ENCODE measurements at regions not wholly inside any gene's neighbourhood (a gene's known extent, or its start where the extent isn't known, plus 50 kb on each side); places are given as distances from the start of the nearest gene placed in this dataset.

DNA sequence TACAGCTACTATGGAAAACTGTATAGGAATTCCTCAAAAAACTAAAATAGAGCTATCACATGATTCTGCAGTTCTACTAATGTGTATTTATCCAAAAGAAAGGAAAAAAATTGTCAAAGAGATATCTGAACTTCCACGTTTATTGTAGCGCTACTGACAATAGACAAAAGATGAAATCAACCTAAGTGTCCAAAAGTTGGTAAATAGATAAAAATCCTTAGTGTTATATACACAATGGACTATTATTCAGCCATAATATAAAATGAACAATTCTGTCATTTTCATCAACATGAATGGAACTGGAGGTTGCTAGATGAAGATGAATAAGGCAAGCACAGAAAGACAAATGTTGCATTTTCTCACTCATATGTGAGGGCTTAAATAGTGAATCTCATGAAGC, 1492.1 kb downstream of the MRPL39 start:
- Mint-ChIP-seq H3K27me3 (no peaks in the 10 kb centered on the region), H3K27ac (no peak overlapping the region), H3K4me3 (ENCODE audit: low read depth) (no peak overlapping the region), H3K4me1 (ENCODE audit: low read depth) (no peaks in the 10 kb centered on the region), H3K9me3 (ENCODE audit: low read depth) (peaks cover 13% of the 10 kb centered on the region), H3K36me3 (ENCODE audit: insufficient read depth) (no peaks in the 10 kb centered on the region)
- no peak for DNase-seq (ENCODE audit: low spot score, unreplicated experiment)
- TF ChIP-seq, protein P1, sequence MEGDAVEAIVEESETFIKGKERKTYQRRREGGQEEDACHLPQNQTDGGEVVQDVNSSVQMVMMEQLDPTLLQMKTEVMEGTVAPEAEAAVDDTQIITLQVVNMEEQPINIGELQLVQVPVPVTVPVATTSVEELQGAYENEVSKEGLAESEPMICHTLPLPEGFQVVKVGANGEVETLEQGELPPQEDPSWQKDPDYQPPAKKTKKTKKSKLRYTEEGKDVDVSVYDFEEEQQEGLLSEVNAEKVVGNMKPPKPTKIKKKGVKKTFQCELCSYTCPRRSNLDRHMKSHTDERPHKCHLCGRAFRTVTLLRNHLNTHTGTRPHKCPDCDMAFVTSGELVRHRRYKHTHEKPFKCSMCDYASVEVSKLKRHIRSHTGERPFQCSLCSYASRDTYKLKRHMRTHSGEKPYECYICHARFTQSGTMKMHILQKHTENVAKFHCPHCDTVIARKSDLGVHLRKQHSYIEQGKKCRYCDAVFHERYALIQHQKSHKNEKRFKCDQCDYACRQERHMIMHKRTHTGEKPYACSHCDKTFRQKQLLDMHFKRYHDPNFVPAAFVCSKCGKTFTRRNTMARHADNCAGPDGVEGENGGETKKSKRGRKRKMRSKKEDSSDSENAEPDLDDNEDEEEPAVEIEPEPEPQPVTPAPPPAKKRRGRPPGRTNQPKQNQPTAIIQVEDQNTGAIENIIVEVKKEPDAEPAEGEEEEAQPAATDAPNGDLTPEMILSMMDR (IDR thresholded peaks at IDR 0.05; ENCODE audit: unreplicated experiment): no peak

DNA sequence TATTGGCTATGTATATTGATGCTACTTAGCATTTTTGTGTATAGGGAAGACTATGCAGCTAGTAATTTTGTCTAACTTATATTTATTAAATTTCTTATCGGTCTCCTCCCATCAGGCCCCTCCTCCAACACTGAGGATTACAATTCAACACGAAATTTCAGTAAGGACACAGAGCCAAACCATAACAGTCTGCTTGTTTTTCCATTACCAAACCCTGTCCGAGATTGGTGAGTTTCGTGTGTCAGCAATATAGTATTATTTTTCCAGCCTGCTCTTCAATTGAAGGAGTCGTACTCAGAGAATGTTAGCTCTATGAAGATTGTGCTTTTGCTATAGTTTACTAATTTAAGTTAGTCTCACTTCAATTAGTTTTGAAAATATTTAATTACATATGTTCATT, 1495.3 kb downstream of the MRPL39 start:
- no peak overlapping the region for H3K27ac Mint-ChIP-seq
- H3K9me3 Mint-ChIP-seq (ENCODE audit: low read depth): peaks cover 13% of the 10 kb centered on the region
- no peaks in the 10 kb centered on the region for H3K4me1 Mint-ChIP-seq (ENCODE audit: low read depth)
- no peaks in the 10 kb centered on the region for H3K36me3 Mint-ChIP-seq (ENCODE audit: insufficient read depth)
- TF ChIP-seq, protein P1 (IDR thresholded peaks at IDR 0.05; ENCODE audit: unreplicated experiment): no peak
- no peak overlapping the region for H3K4me3 Mint-ChIP-seq (ENCODE audit: low read depth)
- no peaks in the 10 kb centered on the region for H3K27me3 Mint-ChIP-seq
- no peak for DNase-seq (ENCODE audit: low spot score, unreplicated experiment)

DNA sequence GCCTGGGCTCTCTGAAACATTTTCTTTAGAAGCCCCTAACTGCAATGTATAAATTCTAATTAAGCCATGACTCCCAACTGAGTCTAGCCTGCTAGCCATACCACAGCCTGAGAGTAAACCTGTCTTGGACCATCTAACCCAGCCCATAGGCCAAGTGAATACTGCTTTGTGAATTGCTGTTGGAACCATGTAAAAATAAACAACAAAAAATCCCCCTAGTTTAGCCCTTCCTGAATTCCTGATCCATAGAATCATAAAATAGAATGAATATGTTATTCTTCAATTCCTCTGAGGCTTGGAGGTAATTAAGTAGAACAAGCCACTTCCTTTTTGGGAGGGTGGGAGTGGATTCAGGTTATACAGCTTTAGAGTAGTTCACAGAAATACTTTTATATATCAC, 1496.4 kb downstream of the MRPL39 start:
- Mint-ChIP-seq H3K4me3 (ENCODE audit: low read depth) (no peak overlapping the region), H3K27ac (no peak overlapping the region), H3K4me1 (ENCODE audit: low read depth) (no peaks in the 10 kb centered on the region), H3K9me3 (ENCODE audit: low read depth) (peaks cover 13% of the 10 kb centered on the region), H3K27me3 (no peaks in the 10 kb centered on the region), H3K36me3 (ENCODE audit: insufficient read depth) (no peaks in the 10 kb centered on the region)
- TF ChIP-seq, protein P1 (IDR thresholded peaks at IDR 0.05; ENCODE audit: unreplicated experiment): no peak
- no peak for DNase-seq (ENCODE audit: low spot score, unreplicated experiment)

DNA sequence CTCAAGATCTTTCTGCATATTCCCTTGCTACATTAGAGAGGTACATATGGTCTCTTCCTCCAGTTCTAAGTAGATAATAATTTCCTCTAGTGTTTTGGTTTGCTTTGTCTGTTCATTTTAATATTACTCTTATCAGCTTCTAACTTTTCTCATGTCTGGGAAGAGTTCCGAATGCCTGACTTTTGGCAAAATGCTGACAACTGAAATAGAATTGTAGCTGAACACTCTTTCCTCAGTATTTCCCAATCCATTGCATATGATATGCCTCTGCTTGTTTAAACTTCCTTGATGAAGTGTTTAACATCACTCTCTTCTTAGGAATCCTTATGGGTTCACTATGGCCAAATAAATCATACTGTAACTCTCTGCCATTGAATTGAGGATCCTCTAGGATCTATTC, 1510.1 kb downstream of the MRPL39 start:
- H3K4me1 Mint-ChIP-seq (ENCODE audit: low read depth): no peaks in the 10 kb centered on the region
- H3K27me3 Mint-ChIP-seq: peaks cover 2% of the 10 kb centered on the region
- DNase-seq (ENCODE audit: low spot score, unreplicated experiment): no peak
- no peaks in the 10 kb centered on the region for H3K36me3 Mint-ChIP-seq (ENCODE audit: insufficient read depth)
- TF ChIP-seq, protein P1 (IDR thresholded peaks at IDR 0.05; ENCODE audit: unreplicated experiment): no peak
- H3K9me3 Mint-ChIP-seq (ENCODE audit: low read depth): peaks cover 32% of the 10 kb centered on the region
- no peak overlapping the region for H3K27ac Mint-ChIP-seq
- no peak overlapping the region for H3K4me3 Mint-ChIP-seq (ENCODE audit: low read depth)

DNA sequence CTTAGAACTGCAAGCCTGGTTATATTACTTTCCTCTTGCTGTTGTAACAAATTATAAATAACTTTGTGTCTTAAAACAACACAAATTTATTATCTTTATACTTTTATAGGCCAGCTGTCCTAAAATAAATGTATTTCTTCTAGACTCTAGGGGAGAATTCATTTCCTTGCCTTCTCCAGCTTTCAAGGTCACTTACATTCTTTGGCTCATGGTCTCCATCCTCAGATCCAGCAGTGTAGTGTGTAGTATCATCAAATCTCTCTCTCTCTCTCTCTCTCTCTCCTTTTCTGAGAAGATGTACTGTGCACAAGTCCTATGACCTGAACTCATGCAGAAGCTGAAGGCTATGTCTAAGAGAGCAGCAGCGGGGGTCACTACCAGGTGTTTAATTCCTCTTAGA, 1510.6 kb downstream of the MRPL39 start:
- no peaks in the 10 kb centered on the region for H3K4me1 Mint-ChIP-seq (ENCODE audit: low read depth)
- H3K27me3 Mint-ChIP-seq: peaks cover 2% of the 10 kb centered on the region
- no peak overlapping the region for H3K27ac Mint-ChIP-seq
- no peaks in the 10 kb centered on the region for H3K36me3 Mint-ChIP-seq (ENCODE audit: insufficient read depth)
- TF ChIP-seq, protein P1 (IDR thresholded peaks at IDR 0.05; ENCODE audit: unreplicated experiment): no peak
- no peak for DNase-seq (ENCODE audit: low spot score, unreplicated experiment)
- H3K4me3 Mint-ChIP-seq (ENCODE audit: low read depth): no peak overlapping the region
- H3K9me3 Mint-ChIP-seq (ENCODE audit: low read depth): peaks cover 31% of the 10 kb centered on the region
